NCI-H146 (cell line): ENCODE measurements at regions not wholly inside any gene's neighbourhood (a gene's known extent, or its start where the extent isn't known, plus 50 kb on each side); places are given as distances from the start of the nearest gene placed in this dataset.

Experiments
- DNase-seq: peaks from one replicate; lab custom pipeline; 2025; lab: John Stamatoyannopoulos, UW

DNA sequence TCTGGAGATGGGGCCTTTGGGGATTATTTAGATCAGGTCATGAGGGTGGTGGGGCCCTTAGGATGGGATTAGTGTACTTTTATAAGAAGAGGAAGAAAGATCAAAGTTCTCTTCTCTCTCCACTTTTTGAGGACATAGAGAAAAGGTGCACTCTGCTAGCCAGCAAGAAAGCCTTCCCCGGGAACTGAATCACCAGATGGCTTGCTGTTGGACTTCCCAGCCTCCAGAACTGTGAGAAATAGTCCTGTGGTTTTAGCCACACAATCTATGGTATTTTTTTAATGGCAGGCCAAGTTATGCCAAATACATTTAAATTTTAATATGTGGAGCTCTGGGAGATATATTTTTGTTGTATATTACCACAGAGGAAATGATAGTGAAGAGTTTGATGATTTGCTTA, 385.8 kb downstream of the KLF12 start:
- no peak for DNase-seq

GRCh38 chr13:73745190-73745589, 389.0 kb downstream of the KLF12 start:
- DNase-seq, result no peak

GRCh38 chr13:73742982-73743381, 391.2 kb downstream of the KLF12 start:
- no peak for DNase-seq

DNA sequence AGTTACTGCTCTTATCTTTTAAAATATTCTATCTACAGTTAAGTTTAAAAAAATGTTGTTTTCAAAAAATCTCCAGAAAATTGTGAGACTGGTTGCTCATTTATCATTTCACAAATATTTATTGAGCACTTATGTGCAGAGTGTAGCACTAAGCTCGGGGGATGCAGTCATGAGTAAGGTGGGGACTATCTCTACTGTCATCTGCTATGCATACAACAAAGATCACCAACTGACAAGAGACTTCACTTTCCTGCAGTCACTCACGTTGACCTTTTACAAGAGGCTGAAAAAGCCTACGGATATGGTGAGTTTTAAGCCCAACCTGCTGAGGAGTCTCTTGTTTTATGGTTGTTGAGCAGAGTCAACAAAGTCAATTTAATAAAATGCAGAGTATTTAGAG, 392.5 kb downstream of the KLF12 start:
- no peak for DNase-seq

GRCh38 chr13:73741111-73741510, 393.1 kb downstream of the KLF12 start:
- DNase-seq, result no peak

DNA sequence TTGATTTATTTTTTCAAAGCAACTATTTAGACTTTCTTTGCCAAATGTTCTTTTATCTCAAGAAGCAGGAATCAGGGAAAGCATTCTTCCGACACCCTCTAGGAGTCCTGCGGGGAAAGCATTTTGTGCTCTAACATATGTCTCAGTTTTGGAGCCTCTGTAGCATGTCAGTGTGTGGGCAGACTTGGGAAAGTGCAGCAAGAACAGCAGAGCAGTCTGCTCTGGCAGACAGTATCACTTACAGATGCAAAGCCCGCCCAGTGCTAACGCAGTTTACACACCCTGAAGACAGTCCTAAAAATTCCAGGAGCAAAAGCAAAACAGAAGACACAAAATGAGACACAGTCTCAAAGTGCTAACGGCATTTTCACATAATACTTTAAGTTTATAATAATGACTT, 393.5 kb downstream of the KLF12 start:
- DNase-seq, result no peak

DNA sequence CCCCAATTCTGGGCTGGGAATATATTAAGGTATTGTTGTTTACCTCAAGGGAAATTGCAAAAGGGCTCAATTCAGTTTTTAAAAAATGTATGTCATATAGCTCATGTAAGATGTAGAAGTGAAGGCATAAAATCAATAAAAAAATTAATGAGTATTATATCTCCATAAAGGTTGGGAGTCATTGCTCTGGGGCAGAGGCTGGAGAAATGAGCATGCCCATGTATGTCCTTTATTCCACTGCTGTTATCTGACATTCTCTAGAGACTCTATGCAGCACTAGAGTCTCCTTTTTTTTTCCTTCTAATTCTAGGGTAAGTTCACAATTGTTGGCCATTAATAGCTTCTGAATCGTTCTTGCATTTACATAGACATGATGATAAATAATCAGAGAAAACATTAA, 394.8 kb downstream of the KLF12 start:
- no peak for DNase-seq

GRCh38 chr13:73738626-73739025, 395.6 kb downstream of the KLF12 start:
- no peak for DNase-seq

DNA sequence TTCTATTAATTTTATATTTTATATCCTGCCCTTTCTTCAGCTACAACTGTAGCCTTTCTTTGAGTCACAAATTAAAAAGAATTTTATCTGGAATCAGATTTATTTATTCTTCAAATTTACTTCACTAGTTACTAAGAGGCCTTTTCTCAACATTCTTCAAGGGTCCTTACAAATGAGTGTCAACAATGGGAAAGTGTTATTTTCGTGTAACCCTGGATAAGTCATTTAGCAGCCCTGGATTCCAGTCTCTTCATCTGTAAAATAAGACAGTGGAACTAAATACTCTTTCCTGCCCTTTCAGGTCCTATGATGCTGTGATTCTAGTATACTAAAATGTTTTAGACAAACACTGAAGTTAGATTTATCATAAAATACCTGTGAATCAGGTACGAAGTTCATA, 397.0 kb downstream of the KLF12 start:
- no peak for DNase-seq

DNA sequence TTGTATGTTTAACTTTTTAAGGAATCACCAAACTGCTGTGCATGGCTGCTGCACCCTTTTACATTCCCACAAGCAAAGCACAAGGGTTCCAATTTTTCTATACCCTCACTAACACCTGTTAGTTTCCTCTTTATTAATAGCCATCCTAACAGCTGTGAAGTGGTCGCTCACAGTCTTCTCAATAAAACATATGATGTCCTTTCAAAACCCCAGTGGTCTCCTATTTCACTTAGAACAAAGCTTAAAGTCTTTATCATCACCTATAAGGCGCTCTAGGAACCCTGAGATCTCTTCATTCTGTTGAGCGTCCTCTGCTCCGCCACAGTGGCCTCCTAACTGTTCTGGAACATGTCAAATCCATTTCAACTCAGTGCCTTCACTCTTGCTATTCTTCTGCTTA, 400.5 kb downstream of the KLF12 start:
- no peak for DNase-seq

GRCh38 chr13:73732350-73732749, 401.9 kb downstream of the KLF12 start:
- DNase-seq, result no peak

DNA sequence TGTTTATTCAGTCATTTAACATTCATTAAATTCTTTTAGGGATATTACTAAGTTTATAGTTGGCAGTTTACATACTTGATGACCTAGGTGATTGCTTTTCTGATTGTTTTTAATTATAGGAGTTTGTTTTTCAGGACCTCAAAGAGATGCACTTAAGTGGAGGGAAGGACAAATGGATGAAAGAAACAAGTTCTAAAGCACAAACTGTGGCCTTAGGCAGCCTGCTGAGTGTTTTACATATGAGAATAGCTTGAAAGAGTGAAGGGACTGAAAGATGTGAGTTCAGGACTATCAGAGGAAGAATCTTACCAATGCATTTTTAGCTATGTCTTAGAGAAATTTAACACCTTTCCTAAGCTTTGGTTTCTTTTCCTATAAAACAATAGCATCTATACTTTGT, 402.6 kb downstream of the KLF12 start:
- no peak for DNase-seq

DNA sequence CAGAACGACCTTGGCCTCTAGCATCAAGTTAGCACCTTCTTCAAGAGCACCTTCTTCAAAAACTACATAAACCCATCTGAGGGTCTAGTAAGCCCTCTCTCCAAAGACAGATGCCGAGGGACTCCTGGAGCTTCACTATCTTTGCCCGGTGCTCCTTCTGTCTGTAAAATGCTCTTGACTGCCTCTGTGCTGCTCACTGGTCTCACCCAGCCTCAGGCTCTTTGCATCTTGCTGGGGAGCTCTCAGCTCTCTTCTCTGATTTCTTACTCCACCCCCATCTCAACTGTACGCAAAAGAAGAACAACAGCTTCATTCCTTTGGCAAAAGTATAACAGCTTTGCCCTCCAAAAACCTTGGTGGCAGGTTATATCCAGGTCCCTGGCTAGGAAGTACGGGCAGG, 404.2 kb downstream of the KLF12 start:
- no peak for DNase-seq

GRCh38 chr13:73729046-73729445, 405.2 kb downstream of the KLF12 start:
- no peak for DNase-seq

- DNase-seq, result no peak
These were observed 412.1 kb downstream of the KLF12 start for GRCh38 chr13:73722120-73722519.

GRCh38 chr13:73721571-73721970, 412.6 kb downstream of the KLF12 start:
- no peak for DNase-seq

DNA sequence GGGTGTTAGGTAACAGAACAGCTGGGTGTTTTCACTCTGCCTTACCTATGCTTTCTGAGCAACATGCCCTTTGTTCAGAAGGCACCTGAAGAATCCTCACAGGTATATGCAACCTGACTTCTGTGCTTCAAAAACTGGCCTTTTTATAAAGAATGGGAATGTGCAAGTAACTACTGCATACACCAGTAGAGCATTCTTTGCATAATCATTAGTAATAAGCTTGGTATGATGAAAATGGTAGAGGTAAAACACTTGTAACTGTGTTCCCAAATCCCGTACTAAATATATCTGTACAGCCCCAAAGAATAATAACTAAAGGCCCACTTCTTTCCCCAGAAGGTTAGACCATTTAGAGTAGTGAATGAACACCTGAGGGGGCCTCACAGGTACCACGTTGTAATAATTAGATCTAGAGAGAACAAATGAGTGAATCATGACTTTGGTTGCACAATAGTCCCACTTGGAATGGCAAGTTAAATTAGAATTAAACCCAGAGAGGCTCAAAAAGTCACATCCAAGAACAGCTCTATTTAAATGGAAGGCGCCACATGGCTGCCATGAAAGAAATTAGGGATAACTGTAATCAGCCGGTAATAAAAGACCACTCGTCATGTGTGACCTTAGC, 413.9 kb downstream of the KLF12 start:
- no peak for DNase-seq

DNA sequence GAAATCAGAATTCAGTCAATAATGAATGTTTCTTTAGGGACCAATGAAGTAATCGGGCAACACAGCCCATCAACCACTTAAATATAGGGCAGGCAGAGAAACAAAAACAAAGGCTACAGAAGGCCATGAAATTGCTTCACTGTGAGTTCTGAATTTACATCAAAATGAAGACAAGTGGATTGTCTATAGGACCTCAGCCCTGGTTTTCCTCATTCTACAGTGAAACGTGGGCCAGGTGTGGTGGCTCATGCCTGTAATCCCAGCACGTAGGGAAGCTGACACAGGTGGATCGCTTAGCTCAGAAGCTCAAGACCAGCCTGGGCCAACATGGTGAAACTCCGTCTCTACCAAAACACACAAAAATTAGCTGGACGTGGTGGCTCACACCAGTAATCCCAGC, 416.0 kb downstream of the KLF12 start:
- no peak for DNase-seq

DNA sequence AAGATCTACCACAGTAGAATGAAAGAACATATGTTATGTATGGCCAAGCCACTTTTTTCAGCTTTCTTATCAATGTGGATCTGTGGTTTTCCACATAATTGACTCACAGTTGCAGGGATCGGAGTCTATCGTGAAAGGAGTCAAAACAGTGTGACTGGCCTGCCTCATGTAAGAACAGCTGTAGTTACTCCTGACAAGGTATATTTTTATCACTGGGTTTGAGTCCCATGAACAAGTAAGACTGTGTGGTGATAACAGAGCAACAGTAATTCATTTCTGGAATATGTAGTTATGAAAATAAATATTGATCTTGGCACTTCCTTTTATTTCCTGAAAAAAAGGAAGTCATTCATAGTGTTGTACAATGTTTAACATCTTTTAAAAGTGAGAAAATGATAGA, 416.6 kb downstream of the KLF12 start:
- peak; percentile 23 for DNase-seq

- no peak for DNase-seq
These were observed 418.2 kb downstream of the KLF12 start for GRCh38 chr13:73715911-73716510.

DNA sequence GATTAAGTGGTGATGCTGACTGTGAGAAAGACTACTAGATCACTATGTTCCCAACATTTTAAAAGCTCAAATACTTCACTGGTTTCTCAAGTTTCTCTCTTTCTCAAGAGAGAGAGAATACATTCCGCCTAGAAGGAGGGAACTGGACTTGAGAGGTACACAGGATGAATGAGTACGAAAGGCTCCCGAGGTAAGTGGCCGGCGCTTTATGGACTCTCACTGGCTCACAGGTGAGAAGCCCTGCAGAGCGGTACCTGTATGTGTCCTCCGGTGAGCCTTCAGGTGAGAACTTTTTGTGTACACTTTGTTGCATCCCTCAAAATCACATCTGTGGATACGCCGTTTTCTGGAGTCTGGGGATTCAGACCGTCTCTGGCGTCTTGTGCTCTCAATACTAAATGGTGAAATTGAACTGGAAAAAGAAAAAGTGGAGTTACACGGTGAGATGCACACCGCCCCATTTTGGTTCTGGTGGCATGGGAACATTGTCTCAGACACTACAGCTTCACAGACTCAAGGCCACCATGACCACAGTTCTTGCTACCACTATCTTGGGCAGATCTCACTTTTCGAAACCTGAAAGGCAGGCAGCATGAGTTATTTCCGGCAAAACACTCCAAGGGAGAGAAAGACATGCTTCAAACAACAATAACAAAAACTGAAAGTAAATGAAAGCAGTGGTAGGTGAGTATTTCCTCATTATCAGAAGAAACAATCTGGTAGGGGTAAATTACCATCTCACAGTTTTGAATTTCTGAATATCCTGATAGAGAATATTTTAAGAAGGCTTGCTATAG, 418.9 kb downstream of the KLF12 start:
- no peak for DNase-seq

DNA sequence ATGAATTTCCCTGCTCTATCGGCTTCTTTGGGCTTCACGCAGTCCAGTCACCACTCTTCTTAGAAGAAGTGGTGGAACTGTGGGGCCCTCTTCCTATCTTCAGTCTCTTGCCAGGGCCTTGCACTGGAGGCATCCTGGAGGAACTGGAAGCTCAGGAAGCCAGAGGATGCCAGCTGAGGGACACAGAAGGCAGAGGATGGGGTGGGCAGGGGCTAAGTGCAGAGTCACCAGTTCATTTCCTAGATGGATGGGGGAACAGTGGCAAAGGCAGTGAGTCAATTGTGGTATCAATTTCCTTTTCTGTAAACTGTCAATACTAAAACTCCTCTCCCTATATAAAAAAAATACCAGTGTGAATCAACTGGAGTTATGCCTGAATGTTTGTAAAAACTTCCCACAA, 419.7 kb downstream of the KLF12 start:
- no peak for DNase-seq

DNA sequence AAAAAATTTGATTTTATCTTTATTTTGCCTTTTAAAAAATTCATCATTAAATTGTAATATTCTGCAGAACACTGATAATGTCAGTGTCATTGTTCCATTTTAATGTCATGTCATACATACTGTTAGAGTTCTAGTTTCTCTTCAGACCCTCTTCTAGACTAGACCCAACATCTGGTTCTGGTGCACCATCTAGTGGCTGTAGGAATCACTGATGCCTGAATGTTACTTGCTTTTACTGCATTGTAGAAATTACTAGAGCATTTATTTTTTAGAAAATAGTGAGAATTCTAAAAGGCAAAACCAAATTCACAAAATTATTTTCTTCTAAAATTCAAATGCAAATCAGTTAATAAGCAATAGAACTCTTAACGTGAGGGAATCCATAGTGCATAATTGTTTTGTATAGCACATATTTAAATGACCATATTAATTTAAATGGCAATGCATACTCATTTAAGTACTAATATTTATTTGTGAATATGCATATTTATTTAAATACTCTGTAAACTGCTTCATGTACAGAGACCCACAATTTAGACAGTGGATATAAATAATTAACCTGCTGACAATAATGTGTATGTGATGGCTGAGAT, 425.7 kb downstream of the KLF12 start:
- DNase-seq, result peak; percentile 82
